Karpas-422 (cell line): ENCODE measurements at regions not wholly inside any gene's neighbourhood (a gene's known extent, or its start where the extent isn't known, plus 50 kb on each side); places are given as distances from the start of the nearest gene placed in this dataset.

Experiments used
- DNase-seq: peaks from one replicate; pipeline ENCODE4 v3.0.0-alpha.2; 2015
- H2AFZ ChIP-seq: fragments of 200-600 bp; sonication (generic); 2 replicates; pipeline ENCODE4 v1.6.1; 2014; ENCODE audit warnings: antibody characterized with exemption, low read length, mixed read lengths
- H3K27ac ChIP-seq: fragments of 200-600 bp; sonication (generic); 2 replicates; pipeline ENCODE4 v1.5.1; 2014; ENCODE audit warnings: mild to moderate bottlenecking, low read length, moderate library complexity
- H3K27me3 ChIP-seq: fragments of 200-600 bp; sonication (generic); 2 replicates; pipeline ENCODE4 v1.6.1; 2014; ENCODE audit warnings: low read length, mixed read lengths
- H3K36me3 ChIP-seq: fragments of 200-600 bp; sonication (generic); 2 replicates; pipeline ENCODE4 v1.6.1; 2014; ENCODE audit warnings: low read length, mixed read lengths; ENCODE audit not compliant: insufficient read depth
- H3K4me1 ChIP-seq: fragments of 200-600 bp; sonication (generic); 2 replicates; pipeline ENCODE4 v1.6.1; 2014; ENCODE audit warnings: mild to moderate bottlenecking, low read length, mixed read lengths
- H3K4me2 ChIP-seq: fragments of 200-600 bp; sonication (generic); 2 replicates; pipeline ENCODE4 v1.6.1; 2014; ENCODE audit warnings: low read length, low read depth, mild to moderate bottlenecking; ENCODE audit not compliant: poor library complexity, severe bottlenecking
- H3K4me3 ChIP-seq: fragments of 200-600 bp; sonication (generic); 2 replicates; pipeline ENCODE4 v1.5.1; 2014; ENCODE audit warnings: mild to moderate bottlenecking, antibody characterized with exemption, low read length, mixed read lengths
- H3K79me2 ChIP-seq: fragments of 200-600 bp; sonication (generic); 2 replicates; pipeline ENCODE4 v1.6.1; 2014; ENCODE audit warnings: mild to moderate bottlenecking, low read length, mixed read lengths
- H3K9ac ChIP-seq: fragments of 200-600 bp; sonication (generic); 2 replicates; pipeline ENCODE4 v1.6.0; 2014; ENCODE audit warnings: low read length
- H3K9me2 ChIP-seq: fragments of 200-600 bp; sonication (generic), shearing (Covaris generic); replicated peaks from 2 replicates; pipeline ENCODE4 v1.6.0; 2014; ENCODE audit warnings: mild to moderate bottlenecking, low read length, moderate library complexity; ENCODE audit not compliant: insufficient read depth
- H3K9me3 ChIP-seq: fragments of 300-700, 200-600 bp; sonication (generic); 2 replicates; pipeline ENCODE4 v1.6.1; 2014; ENCODE audit warnings: low read length, mixed read lengths
- H4K20me1 ChIP-seq: fragments of 200-600 bp; sonication (generic); 2 replicates; pipeline ENCODE4 v1.6.1; 2014; ENCODE audit warnings: mild to moderate bottlenecking, antibody characterized with exemption, low read length, low read depth; ENCODE audit not compliant: insufficient read depth

DNA sequence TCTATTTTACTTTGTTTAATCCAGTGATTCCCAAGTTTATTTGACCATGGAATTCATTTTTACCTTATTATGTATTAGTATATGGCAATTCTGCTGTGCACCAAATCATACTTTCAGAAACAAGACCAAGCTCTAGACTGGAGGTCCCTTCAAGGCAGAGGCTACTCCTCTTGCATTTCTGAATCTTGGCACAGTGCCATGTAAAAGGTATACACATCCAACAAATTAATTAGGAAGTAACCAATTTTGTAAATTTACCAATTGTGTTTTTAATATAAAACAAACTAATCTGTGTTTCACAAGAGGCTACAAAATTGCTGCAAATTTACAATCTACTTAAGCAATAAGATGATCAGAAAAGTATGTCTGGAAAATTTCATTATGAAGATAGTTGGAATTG, 712.2 kb upstream of the HS3ST1 start:
- Histone ChIP-seq H3K27me3 (no peaks in the 10 kb centered on the region), H3K4me2 (no peak overlapping the region), H4K20me1 (no peaks in the 10 kb centered on the region), H3K4me1 (no peaks in the 10 kb centered on the region), H3K9me2 (no peaks in the 10 kb centered on the region), H2AFZ (no peak overlapping the region), H3K4me3 (no peak overlapping the region), H3K9me3 (peaks cover 6% of the 10 kb centered on the region; the same call in 1 of the 2 replicates), H3K9ac (no peak overlapping the region), H3K36me3 (no peaks in the 10 kb centered on the region), H3K79me2 (no peaks in the 10 kb centered on the region), H3K27ac (no peak overlapping the region)
- DNase-seq = no peak

DNA sequence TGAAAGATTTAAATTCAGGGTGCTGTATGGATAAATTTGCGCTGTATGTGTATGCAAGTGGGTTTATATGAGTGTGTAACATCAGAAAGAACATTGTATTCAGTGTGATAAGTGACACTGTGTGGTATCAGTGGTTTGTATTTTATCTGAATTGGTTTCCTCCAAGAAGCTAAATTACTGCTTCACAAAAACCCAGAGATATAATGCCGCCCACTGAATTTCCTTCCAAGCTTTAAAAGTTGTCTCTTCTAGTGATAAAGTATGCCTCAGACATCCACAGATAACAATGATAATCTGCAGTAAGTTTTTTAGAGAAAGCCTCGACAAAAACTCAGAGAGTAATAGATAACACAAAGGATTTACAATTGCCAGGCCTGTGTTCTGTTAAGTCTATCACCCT, 710.6 kb upstream of the HS3ST1 start:
- no peak overlapping the region for H3K4me3 ChIP-seq
- H2AFZ ChIP-seq = no peak overlapping the region
- H3K27ac ChIP-seq = no peak overlapping the region
- H3K9me2 ChIP-seq = no peaks in the 10 kb centered on the region
- H3K4me2 ChIP-seq = no peak overlapping the region
- no peak for DNase-seq
- H3K4me1 ChIP-seq = no peaks in the 10 kb centered on the region
- H4K20me1 ChIP-seq = no peaks in the 10 kb centered on the region
- no peaks in the 10 kb centered on the region for H3K79me2 ChIP-seq
- H3K9ac ChIP-seq = no peak overlapping the region
- no peaks in the 10 kb centered on the region for H3K36me3 ChIP-seq
- no peaks in the 10 kb centered on the region for H3K27me3 ChIP-seq
- peaks cover 6% of the 10 kb centered on the region; the same call in 1 of the 2 replicates for H3K9me3 ChIP-seq

DNA sequence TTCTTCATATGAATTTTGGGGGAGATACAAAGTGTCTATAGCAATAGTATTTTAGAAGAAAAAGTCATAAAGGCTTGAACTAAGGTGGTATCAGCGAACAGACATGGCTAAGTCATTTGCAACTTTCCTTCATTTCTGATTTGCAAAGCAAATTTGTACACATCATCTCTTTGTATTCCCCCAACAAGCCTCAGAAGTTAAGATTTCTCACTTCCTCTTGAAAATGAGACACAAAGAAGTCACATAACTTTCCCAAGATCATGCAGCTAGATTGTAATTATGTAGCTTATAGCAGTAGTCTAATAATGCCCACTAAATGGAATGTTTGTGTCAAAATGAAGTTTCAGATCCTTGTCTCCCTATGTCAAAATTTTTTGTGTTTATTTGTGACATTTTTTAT, 709.8 kb upstream of the HS3ST1 start:
- Histone ChIP-seq H3K79me2 (no peaks in the 10 kb centered on the region), H3K9me2 (no peaks in the 10 kb centered on the region), H4K20me1 (no peaks in the 10 kb centered on the region), H2AFZ (no peak overlapping the region), H3K27me3 (no peaks in the 10 kb centered on the region), H3K9ac (no peak overlapping the region), H3K27ac (no peak overlapping the region), H3K36me3 (no peaks in the 10 kb centered on the region), H3K4me2 (no peak overlapping the region), H3K4me3 (no peak overlapping the region), H3K4me1 (no peaks in the 10 kb centered on the region), H3K9me3 (peaks cover 10% of the 10 kb centered on the region)
- DNase-seq = no peak

DNA sequence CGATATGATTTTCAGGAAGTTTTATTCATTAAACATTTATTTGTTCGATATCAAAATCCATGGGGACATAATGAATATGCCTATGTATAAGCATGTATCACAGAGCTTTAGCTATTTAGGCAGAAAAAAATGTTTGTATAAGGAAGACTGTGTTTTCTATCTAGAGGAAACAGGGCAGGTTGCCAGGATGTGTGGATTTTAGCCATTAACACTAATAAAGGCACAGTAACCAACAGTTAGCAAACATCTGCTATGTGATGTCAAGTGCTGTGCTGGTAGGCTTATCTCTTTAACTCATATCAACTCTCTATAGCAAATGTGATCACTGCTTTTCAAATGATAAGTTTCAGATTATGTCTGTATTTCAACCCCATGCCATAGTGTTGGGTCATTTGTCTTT, 708.9 kb upstream of the HS3ST1 start:
- H3K4me3 ChIP-seq = no peak overlapping the region
- H3K9me2 ChIP-seq = no peaks in the 10 kb centered on the region
- H3K4me2 ChIP-seq = no peak overlapping the region
- no peaks in the 10 kb centered on the region for H3K4me1 ChIP-seq
- H3K36me3 ChIP-seq = no peaks in the 10 kb centered on the region
- no peak overlapping the region for H3K9ac ChIP-seq
- H3K27me3 ChIP-seq = no peaks in the 10 kb centered on the region
- peaks cover 11% of the 10 kb centered on the region for H3K9me3 ChIP-seq
- no peaks in the 10 kb centered on the region for H4K20me1 ChIP-seq
- DNase-seq = no peak
- no peak overlapping the region for H2AFZ ChIP-seq
- no peaks in the 10 kb centered on the region for H3K79me2 ChIP-seq
- H3K27ac ChIP-seq = no peak overlapping the region

DNA sequence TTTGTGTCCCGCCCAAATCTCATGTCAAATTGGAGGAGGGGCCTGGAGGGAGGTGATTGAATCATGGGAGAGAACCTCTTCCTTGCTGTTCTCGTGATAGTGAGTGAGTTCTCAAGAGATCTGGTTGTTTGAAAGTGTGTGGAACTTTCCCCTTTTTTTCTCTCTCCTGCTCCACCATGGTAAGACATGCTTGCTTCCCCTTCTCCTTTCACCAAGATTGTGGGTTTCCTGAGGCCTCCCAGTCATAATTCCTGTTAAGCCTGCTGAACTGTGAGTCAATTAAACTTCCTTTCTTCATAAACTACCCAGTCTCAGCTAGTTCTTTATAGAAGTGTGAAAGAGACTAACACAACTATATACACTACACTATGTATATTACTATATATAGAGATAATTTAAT, 697.8 kb upstream of the HS3ST1 start:
- H2AFZ ChIP-seq = no peak overlapping the region
- no peak for DNase-seq
- H3K9me3 ChIP-seq = peaks cover 28% of the 10 kb centered on the region
- H3K9me2 ChIP-seq = no peaks in the 10 kb centered on the region
- no peaks in the 10 kb centered on the region for H4K20me1 ChIP-seq
- no peaks in the 10 kb centered on the region for H3K27me3 ChIP-seq
- no peak overlapping the region for H3K9ac ChIP-seq
- no peaks in the 10 kb centered on the region for H3K36me3 ChIP-seq
- no peaks in the 10 kb centered on the region for H3K4me1 ChIP-seq
- H3K79me2 ChIP-seq = no peaks in the 10 kb centered on the region
- no peak overlapping the region for H3K27ac ChIP-seq
- H3K4me2 ChIP-seq = no peak overlapping the region
- no peak overlapping the region for H3K4me3 ChIP-seq

DNA sequence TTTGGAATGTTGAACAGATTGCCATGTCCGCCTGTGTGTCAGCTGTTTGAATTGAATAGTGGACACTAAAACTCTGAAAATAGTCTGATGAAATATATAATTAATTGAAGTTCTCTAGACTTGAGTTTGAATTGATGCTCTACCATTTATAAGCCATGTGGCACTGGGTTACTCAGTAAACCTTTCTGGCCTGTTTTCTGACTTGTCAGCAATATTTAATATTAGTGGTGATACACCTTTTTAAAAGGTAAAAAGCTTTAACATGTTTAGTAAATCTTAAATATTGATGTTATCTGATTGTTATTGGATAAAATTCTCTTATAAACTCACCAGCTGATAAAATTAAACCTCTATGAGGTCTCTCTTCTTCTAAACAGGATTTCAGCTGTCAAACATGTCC, 695.4 kb upstream of the HS3ST1 start:
- Histone ChIP-seq H3K4me1 (no peaks in the 10 kb centered on the region), H3K9me3 (peaks cover 14% of the 10 kb centered on the region), H3K4me2 (no peak overlapping the region), H3K79me2 (no peaks in the 10 kb centered on the region), H3K4me3 (no peak overlapping the region), H3K36me3 (no peaks in the 10 kb centered on the region), H3K27me3 (no peaks in the 10 kb centered on the region), H2AFZ (no peak overlapping the region), H4K20me1 (no peaks in the 10 kb centered on the region), H3K27ac (no peak overlapping the region), H3K9ac (no peak overlapping the region), H3K9me2 (no peaks in the 10 kb centered on the region)
- DNase-seq = no peak

DNA sequence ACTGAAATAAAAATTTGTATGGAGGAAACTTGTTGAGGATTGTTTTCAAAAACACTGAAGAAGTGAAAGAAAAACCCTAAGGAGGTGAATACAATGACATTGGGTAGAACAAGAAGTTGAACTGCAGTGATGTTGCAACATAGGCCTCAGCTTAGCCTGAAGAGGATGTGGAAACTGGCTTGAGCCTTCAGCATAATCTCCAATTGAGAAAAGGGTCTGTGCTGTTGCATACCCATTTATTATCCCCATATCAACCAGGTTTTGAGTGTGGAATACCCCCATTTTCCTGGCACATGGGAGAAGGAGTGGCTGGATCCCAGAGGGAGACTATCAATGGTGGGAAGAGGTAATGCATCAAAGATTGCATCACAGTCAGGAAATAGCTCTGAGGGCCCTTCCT, 695.0 kb upstream of the HS3ST1 start:
- Histone ChIP-seq H3K27ac (no peak overlapping the region), H3K36me3 (no peaks in the 10 kb centered on the region), H3K9ac (no peak overlapping the region), H3K9me3 (peaks cover 12% of the 10 kb centered on the region), H3K27me3 (no peaks in the 10 kb centered on the region), H3K4me2 (no peak overlapping the region), H3K4me1 (no peaks in the 10 kb centered on the region), H3K4me3 (no peak overlapping the region), H4K20me1 (no peaks in the 10 kb centered on the region), H2AFZ (no peak overlapping the region), H3K79me2 (no peaks in the 10 kb centered on the region), H3K9me2 (no peaks in the 10 kb centered on the region)
- DNase-seq = no peak

DNA sequence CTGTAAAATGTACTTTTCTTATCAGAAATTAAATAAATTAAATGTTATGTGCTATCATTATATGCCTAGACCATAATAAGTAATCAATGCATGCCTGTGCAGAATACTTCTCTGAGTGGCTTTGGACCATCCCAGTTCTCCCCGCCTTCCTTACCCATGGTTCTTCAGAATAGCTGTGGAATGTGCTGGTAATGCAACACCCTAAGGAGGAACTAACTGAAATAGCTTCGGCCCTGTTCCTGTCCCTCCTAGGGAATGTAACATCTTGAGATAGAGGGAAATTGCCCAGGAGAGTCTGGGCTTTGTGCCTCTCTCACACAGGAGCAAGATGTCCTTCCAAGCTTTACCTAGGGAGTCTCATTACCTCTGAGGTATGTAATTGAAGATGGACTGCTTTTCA, 693.6 kb upstream of the HS3ST1 start:
- H3K27me3 ChIP-seq = no peaks in the 10 kb centered on the region
- no peak for DNase-seq
- no peaks in the 10 kb centered on the region for H3K79me2 ChIP-seq
- H3K4me1 ChIP-seq = no peaks in the 10 kb centered on the region
- H3K9ac ChIP-seq = no peak overlapping the region
- H3K36me3 ChIP-seq = no peaks in the 10 kb centered on the region
- peaks cover 12% of the 10 kb centered on the region for H3K9me3 ChIP-seq
- no peak overlapping the region for H3K4me2 ChIP-seq
- no peak overlapping the region for H2AFZ ChIP-seq
- H3K4me3 ChIP-seq = no peak overlapping the region
- H3K9me2 ChIP-seq = no peaks in the 10 kb centered on the region
- H3K27ac ChIP-seq = no peak overlapping the region
- no peaks in the 10 kb centered on the region for H4K20me1 ChIP-seq

DNA sequence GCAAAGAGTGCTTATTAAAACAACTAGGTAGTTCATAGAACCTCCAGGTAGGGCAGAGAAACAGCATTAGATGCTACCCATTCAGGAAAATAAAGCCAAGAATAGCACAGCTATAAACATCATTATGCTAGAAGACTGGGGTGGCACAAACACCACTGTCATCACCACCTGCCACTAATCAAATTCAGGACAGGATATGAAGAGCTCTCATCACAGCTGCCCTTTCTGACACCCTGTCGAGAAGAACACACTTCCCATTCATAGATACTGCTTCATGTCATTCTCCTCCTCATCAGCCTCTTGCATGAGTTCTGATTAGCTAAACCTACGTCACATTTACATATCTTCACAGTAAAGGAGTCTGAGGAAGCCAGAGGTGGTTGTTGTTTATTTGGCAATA, 692.3 kb upstream of the HS3ST1 start:
- Histone ChIP-seq H3K27ac (no peak overlapping the region), H3K4me3 (no peak overlapping the region), H4K20me1 (no peaks in the 10 kb centered on the region), H3K27me3 (no peaks in the 10 kb centered on the region), H2AFZ (no peak overlapping the region), H3K36me3 (no peaks in the 10 kb centered on the region), H3K9ac (no peak overlapping the region), H3K4me1 (no peaks in the 10 kb centered on the region), H3K9me3 (peaks cover 12% of the 10 kb centered on the region), H3K9me2 (no peaks in the 10 kb centered on the region), H3K79me2 (no peaks in the 10 kb centered on the region), H3K4me2 (no peak overlapping the region)
- DNase-seq = no peak
